Chondrocyte (in vitro differentiated cells): ENCODE measurements at regions not wholly inside any gene's neighbourhood (a gene's known extent, or its start where the extent isn't known, plus 50 kb on each side); places are given as distances from the start of the nearest gene placed in this dataset.
A peak's percentile ranks its signal among the peaks of the same experiment; 100 is the strongest.

Source experiments
- DNase-seq: peaks from one replicate; pipeline ENCODE4 v3.0.0; 2021; ENCODE audit warnings: mixed read lengths, low spot score
- H3K27ac Mint-ChIP-seq: one replicate; pipeline ENCODE4 v1.8.0; 2021; ENCODE audit warnings: mild to moderate bottlenecking, moderate library complexity, mixed read lengths; ENCODE audit not compliant: unreplicated experiment
- H3K27me3 Mint-ChIP-seq: 2 replicates; pipeline ENCODE4 v1.8.0; 2021; ENCODE audit warnings: low read depth, mixed read lengths
- H3K36me3 Mint-ChIP-seq: 2 replicates; pipeline ENCODE4 v1.8.0; 2021; ENCODE audit warnings: low read depth, mixed read lengths
- H3K4me1 Mint-ChIP-seq: 2 replicates; pipeline ENCODE4 v1.8.0; 2021; ENCODE audit warnings: low read depth, mild to moderate bottlenecking, mixed read lengths
- H3K4me3 Mint-ChIP-seq: one replicate; pipeline ENCODE4 v1.8.0; 2021; ENCODE audit warnings: mild to moderate bottlenecking, moderate library complexity, mixed read lengths; ENCODE audit not compliant: unreplicated experiment
- H3K9me3 Mint-ChIP-seq: 2 replicates; pipeline ENCODE4 v1.8.0; 2021; ENCODE audit warnings: low read depth, mixed read lengths
- CTCF ChIP-seq: fragments of 200-600 bp; sonication (generic); IDR thresholded peaks from 2 replicates; pipeline ENCODE4 v1.5.0; 2021; ENCODE audit warnings: antibody characterized with exemption, mild to moderate bottlenecking, moderate library complexity

GRCh38 chr15:70586241-70586640, 177.1 kb downstream of the UACA start:
- peaks cover 10% of the 10 kb centered on the region for H3K27me3 Mint-ChIP-seq
- no peak for TF ChIP-seq CTCF
- no peak overlapping the region for H3K27ac Mint-ChIP-seq
- H3K9me3 Mint-ChIP-seq = no peaks in the 10 kb centered on the region
- H3K36me3 Mint-ChIP-seq = peaks cover 2% of the 10 kb centered on the region
- DNase-seq = no peak
- H3K4me3 Mint-ChIP-seq = no peak overlapping the region
- H3K4me1 Mint-ChIP-seq = peaks cover 17% of the 10 kb centered on the region

GRCh38 chr15:70585707-70586034, 177.7 kb downstream of the UACA start:
- Mint-ChIP-seq H3K27ac (no peak overlapping the region), H3K4me3 (peak overlapping the region; percentile 43), H3K36me3 (peaks cover 2% of the 10 kb centered on the region), H3K9me3 (no peaks in the 10 kb centered on the region), H3K4me1 (peaks cover 17% of the 10 kb centered on the region), H3K27me3 (peaks cover 10% of the 10 kb centered on the region)
- no peak for DNase-seq
- TF ChIP-seq CTCF = no peak

GRCh38 chr15:70584838-70585706, 178.3 kb downstream of the UACA start:
- Mint-ChIP-seq H3K27ac (no peak overlapping the region), H3K4me1 (peaks cover 17% of the 10 kb centered on the region), H3K9me3 (no peaks in the 10 kb centered on the region), H3K27me3 (peaks cover 13% of the 10 kb centered on the region), H3K4me3 (peak overlapping the region; percentile 42), H3K36me3 (no peaks in the 10 kb centered on the region)
- DNase-seq = no peak
- TF ChIP-seq CTCF = peak; percentile 81

- Mint-ChIP-seq H3K27ac (no peak overlapping the region), H3K27me3 (peaks cover 18% of the 10 kb centered on the region), H3K36me3 (no peaks in the 10 kb centered on the region), H3K9me3 (no peaks in the 10 kb centered on the region), H3K4me3 (peak overlapping the region; percentile 42), H3K4me1 (peaks cover 14% of the 10 kb centered on the region)
- DNase-seq = no peak
- no peak for TF ChIP-seq CTCF
Measured at GRCh38 chr15:70584441-70584837, 178.9 kb downstream of the UACA start.

- H3K9me3 Mint-ChIP-seq = no peaks in the 10 kb centered on the region
- no peak for TF ChIP-seq CTCF
- H3K27ac Mint-ChIP-seq = no peak overlapping the region
- no peak overlapping the region for H3K4me3 Mint-ChIP-seq
- peaks cover 21% of the 10 kb centered on the region for H3K27me3 Mint-ChIP-seq
- peaks cover 9% of the 10 kb centered on the region for H3K4me1 Mint-ChIP-seq
- no peak for DNase-seq
- H3K36me3 Mint-ChIP-seq = peaks cover under 1% of the 10 kb centered on the region
Measured at GRCh38 chr15:70583006-70583405, 180.4 kb downstream of the UACA start.
